ENCODE measurements at regions not wholly inside any gene's neighbourhood (a gene's known extent, or its start where the extent isn't known, plus 50 kb on each side); places are given as distances from the start of the nearest gene placed in this dataset.

- in situ Hi-C loops (cut with MboI) (no loop called here), intact Hi-C loops (cut with micrococcal nuclease; ENCODE audit: unreplicated experiment) (no loop called here)
- DNase-seq (ENCODE audit: low read depth, low spot score): no peak
- ChIA-PET CTCF (interaction anchor here (0.6 to 0.8 kb wide), 2 partner anchors 13 to 52 kb away, joined by 3 read pairs; no protein-coding TSS in a partner anchor), SMC1A (ENCODE audit: uncharacterized antibody, unreplicated experiment) (no interaction called here), RAD21 (ENCODE audit: unreplicated experiment) (no interaction called here), POLR2A (no interaction called here)
- no peaks in the 10 kb centered on the region for H3K9me3 ChIP-seq (replicated peaks; ENCODE audit: control insufficient read depth, insufficient read depth, low read length)
- H3K79me2 ChIP-seq (ENCODE audit: control insufficient read depth, insufficient read depth, low read length): no peaks in the 10 kb centered on the region
- no peak overlapping the region for H3K9ac ChIP-seq (ENCODE audit: control insufficient read depth, insufficient read depth, low read length)
- H3K4me1 ChIP-seq (ENCODE audit: control insufficient read depth, insufficient read depth, low read length): no peaks in the 10 kb centered on the region
- no peak overlapping the region for H3K27ac ChIP-seq (ENCODE audit: control insufficient read depth, insufficient read depth)
- H4K20me1 ChIP-seq (ENCODE audit: control insufficient read depth, insufficient read depth): no peaks in the 10 kb centered on the region
- ATAC-seq: no peak
- H3K4me3 ChIP-seq: no peak overlapping the region
- no TSS peak for BruUV-seq (replicated peaks)
- 19% methylated on average over 10 of the region's 10 CpGs for WGBS (ENCODE audit: insufficient coverage, insufficient replicate concordance, low lambda C conversion rate, missing lambda C conversion rate)
- H2AFZ ChIP-seq (ENCODE audit: control insufficient read depth, low read depth, low read length): no peak overlapping the region
- no peaks in the 10 kb centered on the region for H3K36me3 ChIP-seq (ENCODE audit: control insufficient read depth in 2 of 2, insufficient read depth in 2 of 2, low read length in 1 of 2)
- no peak overlapping the region for H3K4me2 ChIP-seq (ENCODE audit: control insufficient read depth, insufficient read depth)
- no peak for TF ChIP-seq E2F4 (IDR thresholded peaks at IDR 0.05; ENCODE audit: low read depth, low read length)
- TF ChIP-seq SP1 (IDR thresholded peaks at IDR 0.05; ENCODE audit: low read depth, low read length): no peak
- TF ChIP-seq ZNF687 (IDR thresholded peaks at IDR 0.05): no peak
- no peak for TF ChIP-seq TCF12 (IDR thresholded peaks at IDR 0.05; ENCODE audit: low read depth, low read length)
- TF ChIP-seq MTA3 (IDR thresholded peaks at IDR 0.05; ENCODE audit: borderline replicate concordance, low read length): no peak
- TF ChIP-seq BHLHE40 (IDR thresholded peaks at IDR 0.05; ENCODE audit: borderline replicate concordance in 1 of 2, low read depth in 2 of 2, low read length in 1 of 2): no peak
- no peak for TF ChIP-seq IKZF2 (IDR thresholded peaks at IDR 0.05)
- TF ChIP-seq FOXK2 (IDR thresholded peaks at IDR 0.05): no peak
- TF ChIP-seq EED (IDR thresholded peaks at IDR 0.05; ENCODE audit: low read depth): no peak
- no peak for TF ChIP-seq DPF2 (IDR thresholded peaks at IDR 0.05)
- no peak for TF ChIP-seq ATF7 (IDR thresholded peaks at IDR 0.05; ENCODE audit: low read depth)
- TF ChIP-seq ELK1 (IDR thresholded peaks at IDR 0.05; ENCODE audit: low read depth, low read length): no peak
- TF ChIP-seq HDAC6 (IDR thresholded peaks at IDR 0.05; ENCODE audit: unreplicated experiment): no peak
- no peak for FAIRE-seq
- peaks cover 0 to 3% of the 10 kb centered on the region in 2 experiments; a peak in 1 of 4 replicates for H3K27me3 ChIP-seq (replicated peaks in 1 of 2; ENCODE audit: control insufficient read depth in 2 of 2, insufficient read depth in 2 of 2, low read length in 1 of 2)
Observed at GRCh38 chr5:172503925-172504700, 49.8 kb upstream of the SH3PXD2B start.

All from GM12878 (cell line).